GM18909 (cell line): ENCODE measurements at regions not wholly inside any gene's neighbourhood (a gene's known extent, or its start where the extent isn't known, plus 50 kb on each side); places are given as distances from the start of the nearest gene placed in this dataset.

Source experiments
- ATAC-seq: cut with Tn5 transposase; IDR thresholded peaks from one replicate; pipeline ENCODE4 v1.9.1; 2021; ENCODE audit warnings: mild to moderate bottlenecking; ENCODE audit not compliant: unreplicated experiment, poor library complexity

GRCh38 chr13:105370011-105370650, 1165.3 kb downstream of the EFNB2 start:
- ATAC-seq, result no peak

GRCh38 chr13:105368781-105369180, 1166.7 kb downstream of the EFNB2 start:
- no peak for ATAC-seq

GRCh38 chr13:105365831-105366230, 1169.6 kb downstream of the EFNB2 start:
- no peak for ATAC-seq

GRCh38 chr13:105365021-105365550, 1170.4 kb downstream of the EFNB2 start:
- no peak for ATAC-seq

- no peak for ATAC-seq
Measured at GRCh38 chr13:105364191-105364590, 1171.3 kb downstream of the EFNB2 start.

GRCh38 chr13:105363261-105364190, 1171.9 kb downstream of the EFNB2 start:
- ATAC-seq, result no peak

GRCh38 chr13:105353654-105354053, 1181.8 kb downstream of the EFNB2 start:
- no peak for ATAC-seq

- ATAC-seq, result no peak
Measured at GRCh38 chr13:105349082-105349723, 1186.3 kb downstream of the EFNB2 start.

GRCh38 chr13:105346141-105346775, 1189.2 kb downstream of the EFNB2 start:
- ATAC-seq, result no peak

- no peak for ATAC-seq
Measured at GRCh38 chr13:105345730-105346129, 1189.7 kb downstream of the EFNB2 start.

GRCh38 chr13:105345131-105345530, 1190.3 kb downstream of the EFNB2 start:
- ATAC-seq, result no peak

GRCh38 chr13:105343134-105343806, 1192.2 kb downstream of the EFNB2 start:
- ATAC-seq, result no peak

GRCh38 chr13:105342281-105342820, 1193.1 kb downstream of the EFNB2 start:
- no peak for ATAC-seq

GRCh38 chr13:105341758-105342157, 1193.7 kb downstream of the EFNB2 start:
- ATAC-seq, result no peak

GRCh38 chr13:105341256-105341655, 1194.2 kb downstream of the EFNB2 start:
- no peak for ATAC-seq

GRCh38 chr13:105340061-105340606, 1195.3 kb downstream of the EFNB2 start:
- ATAC-seq, result no peak

- ATAC-seq, result no peak
Measured at GRCh38 chr13:105338773-105339172, 1196.7 kb downstream of the EFNB2 start.

GRCh38 chr13:105338006-105338405, 1197.5 kb downstream of the EFNB2 start:
- no peak for ATAC-seq
